SHP77 treated with DMSO at 0.1 percent for 48 hours (cell line): ENCODE measurements at regions not wholly inside any gene's neighbourhood (a gene's known extent, or its start where the extent isn't known, plus 50 kb on each side); places are given as distances from the start of the nearest gene placed in this dataset.

Experiments
- DNase-seq: peaks from one replicate; lab custom pipeline; 2025; lab: John Stamatoyannopoulos, UW

DNA sequence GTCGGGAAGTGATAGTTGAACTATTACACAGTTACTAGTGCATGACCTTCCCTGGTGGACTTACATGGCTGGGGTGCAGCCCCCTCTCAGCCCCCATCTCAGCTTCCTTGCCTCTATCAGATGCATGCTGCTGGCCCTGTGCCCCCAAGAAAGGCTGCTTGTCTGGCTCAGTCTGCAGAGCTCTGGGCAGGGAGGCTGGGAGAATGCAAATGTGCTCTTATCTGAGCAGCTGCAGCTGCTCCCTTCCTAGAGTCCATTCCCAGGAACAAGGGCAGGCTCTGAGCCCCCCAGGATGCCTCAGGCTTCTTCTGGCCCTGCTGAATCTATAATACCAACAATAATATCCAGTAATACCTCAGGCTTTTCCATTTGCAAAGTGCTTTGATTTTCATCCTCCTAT lies 218.1 kb upstream of the SRRM4 start:
- no peak for DNase-seq

DNA sequence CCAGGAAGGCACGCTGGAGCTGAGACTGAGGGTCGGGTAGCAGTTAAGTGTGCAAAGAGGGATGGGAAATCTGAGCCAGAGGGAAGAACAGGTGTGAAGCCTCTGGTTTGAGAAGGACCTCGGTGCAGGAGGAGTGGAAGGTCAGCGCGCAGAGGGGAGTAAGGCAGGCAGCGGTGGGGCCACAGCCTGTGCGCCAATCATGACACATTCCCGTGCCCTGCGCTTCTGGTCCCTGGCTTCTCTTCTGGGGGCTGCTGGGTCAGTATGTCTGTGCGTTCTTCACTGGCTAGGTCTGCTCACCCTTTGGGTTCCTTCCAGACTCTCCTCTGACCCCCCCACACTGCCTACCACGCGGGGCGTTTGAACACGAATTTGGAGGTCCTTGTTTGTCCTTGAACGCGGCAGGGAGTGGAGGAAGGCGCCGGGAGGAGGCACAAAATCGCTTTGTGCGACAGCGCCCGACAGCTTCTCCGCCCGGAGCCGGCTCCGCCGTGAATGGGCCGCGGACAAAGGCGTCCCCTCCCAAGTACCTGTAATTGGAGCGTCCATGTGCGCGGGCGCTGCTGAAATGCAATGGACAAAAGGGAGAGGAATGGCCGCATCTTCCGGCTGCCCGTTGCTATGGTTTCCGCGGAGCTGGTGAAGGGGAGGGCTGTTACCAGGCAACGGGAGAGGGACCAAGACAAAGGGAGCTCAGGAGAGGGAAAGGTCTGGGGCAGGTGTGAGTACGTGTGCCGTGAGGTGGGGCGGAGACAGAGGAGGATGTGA lies 207.2 kb upstream of the SRRM4 start:
- DNase-seq: no peak

- DNase-seq: no peak
Observed at GRCh38 chr12:118777504-118777903, 203.8 kb upstream of the SRRM4 start.

DNA sequence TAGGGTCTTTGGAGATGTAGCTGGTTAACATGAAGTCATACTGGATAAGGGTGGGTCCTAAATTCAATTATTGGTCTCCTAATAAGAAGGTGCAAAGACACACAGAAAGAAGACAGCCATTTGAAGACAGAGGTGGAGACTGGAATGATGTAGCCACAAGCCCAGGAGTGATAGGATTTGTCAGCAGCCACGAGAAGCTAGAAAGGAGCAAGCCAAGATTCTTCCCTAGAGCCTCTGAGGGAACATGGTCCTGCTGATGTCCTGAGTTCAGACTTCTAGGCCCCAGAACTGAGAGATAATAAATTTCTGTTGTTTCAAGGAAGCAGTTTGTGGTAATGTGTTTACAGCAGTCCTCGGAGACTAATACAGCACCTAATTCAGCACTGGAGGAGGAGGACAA lies 203.3 kb upstream of the SRRM4 start:
- DNase-seq: no peak

- DNase-seq: no peak
Observed at GRCh38 chr12:118780939-118781338, 200.4 kb upstream of the SRRM4 start.

- DNase-seq: no peak
Observed at GRCh38 chr12:118781692-118782091, 199.6 kb upstream of the SRRM4 start.

- DNase-seq: no peak
Observed at GRCh38 chr12:118783703-118784102, 197.6 kb upstream of the SRRM4 start.

GRCh38 chr12:118790578-118790977 lies 190.8 kb upstream of the SRRM4 start:
- DNase-seq: no peak

GRCh38 chr12:118813778-118814357 lies 167.5 kb upstream of the SRRM4 start:
- DNase-seq: no peak

GRCh38 chr12:118816296-118816695 lies 165.0 kb upstream of the SRRM4 start:
- DNase-seq: no peak

DNA sequence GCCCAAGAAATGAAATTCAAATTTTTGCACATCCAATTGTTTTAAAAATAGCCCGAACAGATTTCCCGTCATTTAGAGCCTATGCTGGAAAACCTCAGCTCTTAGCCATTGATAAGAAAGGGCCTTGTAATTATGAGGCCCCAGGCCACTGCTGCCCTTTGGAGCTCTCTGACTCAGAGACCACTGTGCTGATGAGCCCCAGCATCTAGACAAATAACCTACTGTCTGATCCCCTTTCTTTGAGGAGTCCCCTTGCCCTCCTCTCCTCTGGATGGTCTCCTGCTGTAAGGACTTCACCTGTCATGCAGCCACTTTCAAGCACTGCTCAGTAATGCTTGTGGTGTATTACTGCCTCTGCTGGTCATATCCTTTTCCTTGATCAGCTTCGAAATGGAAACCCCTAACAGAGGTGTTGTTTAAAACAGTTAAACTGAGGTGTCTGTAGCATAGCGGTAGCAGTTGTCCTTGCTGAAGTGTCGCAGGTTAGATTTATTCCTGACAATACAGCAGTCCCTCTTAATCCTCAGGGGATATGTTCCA lies 159.9 kb upstream of the SRRM4 start:
- no peak for DNase-seq

DNA sequence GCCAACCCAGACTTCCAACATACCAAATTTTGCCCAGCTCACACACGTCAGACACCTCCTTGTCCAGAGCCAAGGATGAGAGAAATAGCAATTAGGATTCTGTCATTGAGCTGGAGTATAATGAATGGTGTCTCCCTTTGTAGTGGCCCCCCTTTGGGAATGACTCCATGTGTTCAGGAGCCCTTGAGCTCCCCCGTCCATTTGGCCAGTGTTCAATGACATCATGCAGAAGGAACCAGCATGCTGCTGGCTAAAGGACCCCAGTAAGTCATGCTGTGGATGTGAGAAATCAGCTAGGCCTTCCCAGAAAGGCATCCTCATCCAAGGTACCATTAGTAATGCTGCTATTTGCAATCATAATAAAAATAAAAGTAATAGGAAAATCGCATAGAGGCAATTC lies 158.8 kb upstream of the SRRM4 start:
- DNase-seq: no peak

GRCh38 chr12:118827047-118827446 lies 154.3 kb upstream of the SRRM4 start:
- DNase-seq: no peak

GRCh38 chr12:118827606-118828005 lies 153.7 kb upstream of the SRRM4 start:
- no peak for DNase-seq

- DNase-seq: no peak
Observed at GRCh38 chr12:118830296-118830695, 151.0 kb upstream of the SRRM4 start.

- DNase-seq: no peak
Observed at GRCh38 chr12:118835926-118836325, 145.4 kb upstream of the SRRM4 start.

DNA sequence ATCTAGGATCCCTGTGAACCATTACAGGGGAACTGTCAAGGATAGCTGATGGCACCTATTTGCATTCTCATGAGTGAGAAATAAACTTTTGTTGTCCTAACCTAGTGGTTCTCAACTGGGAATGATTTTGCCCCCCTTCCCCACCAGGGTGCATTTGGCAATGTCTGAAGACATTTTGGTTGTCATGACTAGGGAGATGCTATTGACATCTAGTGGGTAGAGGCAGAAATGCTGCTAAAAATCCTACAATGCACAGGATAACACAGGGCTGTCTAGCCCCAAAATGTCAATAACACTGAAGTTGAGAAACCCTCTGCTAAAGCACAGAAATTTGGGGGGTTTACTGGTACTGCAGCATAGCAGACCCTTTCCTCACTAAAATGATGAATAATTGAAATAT lies 140.9 kb upstream of the SRRM4 start:
- DNase-seq: no peak

- no peak for DNase-seq
Observed at GRCh38 chr12:118840878-118841277, 140.5 kb upstream of the SRRM4 start.

DNA sequence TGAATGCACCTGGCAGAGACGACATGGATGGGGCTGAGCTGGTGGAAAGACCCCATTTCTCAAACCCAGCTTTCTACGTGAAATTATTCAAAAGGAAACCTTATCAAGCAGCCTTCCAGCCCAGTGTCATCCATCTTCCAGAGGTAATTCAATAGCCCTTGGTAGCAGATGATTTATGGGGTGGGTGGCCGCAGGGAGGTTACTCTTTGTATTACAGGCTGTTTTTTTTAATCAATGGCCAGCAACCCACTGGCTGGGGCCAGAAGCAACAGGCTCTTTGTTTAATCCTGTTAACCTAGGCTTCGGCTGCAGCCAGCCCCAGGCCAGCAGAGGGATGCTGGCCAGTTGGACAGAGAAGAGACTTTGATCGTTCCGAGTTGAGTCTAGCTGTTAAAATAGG lies 139.8 kb upstream of the SRRM4 start:
- no peak for DNase-seq

GRCh38 chr12:118842866-118843265 lies 138.5 kb upstream of the SRRM4 start:
- no peak for DNase-seq

DNA sequence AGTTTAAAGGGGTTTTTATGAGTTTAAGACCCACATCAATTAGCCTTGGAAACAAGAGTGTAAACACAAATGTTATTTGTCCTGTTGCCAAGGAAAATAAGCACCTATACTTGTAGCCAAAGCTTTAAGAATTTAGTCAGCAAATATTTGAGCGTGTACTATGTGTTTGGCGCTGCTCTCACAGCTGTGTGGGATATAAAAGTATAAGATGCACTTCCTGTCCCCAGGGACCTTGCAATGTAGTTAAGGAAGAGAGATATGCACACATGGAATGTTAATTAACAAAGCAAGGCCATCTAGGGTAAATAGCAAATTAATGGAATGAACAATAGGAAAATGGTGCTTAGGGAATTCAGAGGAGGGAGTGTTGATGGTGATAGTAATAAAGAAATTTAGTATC lies 134.9 kb upstream of the SRRM4 start:
- DNase-seq: no peak

DNA sequence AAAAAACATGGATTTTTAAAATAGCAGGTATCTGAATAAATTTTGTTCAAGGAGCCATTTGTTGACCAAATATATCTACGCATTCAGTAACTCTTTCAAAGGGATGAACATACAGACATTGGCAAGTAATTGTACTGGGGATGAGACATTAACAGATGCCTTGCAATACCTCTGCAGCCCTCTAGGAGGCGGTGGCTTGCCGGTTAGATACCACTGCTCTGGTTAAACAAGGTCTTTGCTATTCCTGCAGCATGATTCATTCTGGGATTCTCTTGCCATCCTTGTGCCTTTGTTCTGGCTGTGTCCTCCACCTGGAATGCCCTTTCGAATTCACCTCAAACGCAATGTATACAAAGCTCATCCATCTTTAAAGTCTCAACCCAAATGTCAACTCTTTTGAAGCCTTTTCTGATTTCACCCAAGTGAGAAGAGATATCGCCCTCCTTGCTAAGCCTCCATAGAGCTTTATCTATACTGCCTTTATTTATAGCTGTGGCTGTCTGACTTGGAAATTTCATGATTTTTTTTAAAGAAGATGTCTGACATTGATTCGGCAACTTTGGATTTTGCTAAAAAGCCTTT lies 131.0 kb upstream of the SRRM4 start:
- no peak for DNase-seq

DNA sequence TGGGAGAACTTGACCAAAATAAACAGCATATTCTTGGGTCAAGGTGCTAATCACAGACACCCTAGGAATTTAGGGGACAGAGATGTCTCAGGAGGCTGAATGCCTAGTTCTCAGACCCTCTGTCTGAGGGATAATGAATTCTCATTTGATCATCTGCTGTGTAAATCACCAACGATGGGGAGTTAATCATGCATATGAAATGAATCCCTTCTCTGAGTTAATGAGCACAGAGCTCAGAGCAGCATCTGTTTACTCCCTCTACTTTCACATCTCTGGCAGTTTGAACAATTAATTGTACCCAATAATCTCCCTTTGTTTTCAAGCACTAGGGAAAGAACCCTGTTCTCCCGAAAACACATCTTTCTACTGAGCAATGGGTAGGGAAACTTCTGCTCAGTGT lies 129.4 kb upstream of the SRRM4 start:
- DNase-seq: no peak
